HCT116 (cell line): ENCODE measurements at regions not wholly inside any gene's neighbourhood (a gene's known extent, or its start where the extent isn't known, plus 50 kb on each side); places are given as distances from the start of the nearest gene placed in this dataset.

Source experiments
- ATAC-seq: fragments of 200-7000 bp; cut with Tn5 transposase; 2 replicates; pipeline ENCODE4 v1.9.1; 2020; ENCODE audit warnings: mild to moderate bottlenecking, moderate library complexity
- BruUV-seq: library from RNA; stranded (reverse); fragments of 400-500 nt; replicated peaks from 2 replicates; lab custom pipeline; 2021; lab: Mats Ljungman, UMichigan
- CTCF ChIA-PET: fragments of 300-600 bp; sonication (Branson Sonifier 250); formaldehyde crosslinking; loops from one replicate; lab custom pipeline; 2021; ENCODE audit warnings: antibody characterized with exemption; lab: Charles Lee
- POLR2A ChIA-PET: fragments of 300-600, 350-600 bp; sonication (Branson Sonifier 250); formaldehyde crosslinking; loops from one replicate; lab custom pipeline; 2021; ENCODE audit warnings: antibody characterized with exemption; lab: Charles Lee
- RAD21 ChIA-PET, 2 experiments: fragments of 300-600 bp; sonication (Branson Sonifier 250); formaldehyde crosslinking; loops; one replicate each; lab custom pipeline; 2023; ENCODE audit warnings: low total read pairs in 2 of 2; ENCODE audit not compliant: uncharacterized antibody in 2 of 2, unreplicated experiment in 2 of 2, low non-redundant PET in 1 of 2; lab: Charles Lee
- DNase-seq: peaks from one replicate; pipeline ENCODE4 v3.0.0-alpha.2; 2010; ENCODE audit warnings: low read depth, low spot score
- H2AFZ ChIP-seq: fragments of 200-600 bp; shearing (Covaris generic), sonication (generic); 2 replicates; pipeline ENCODE4 v1.6.1; 2017; ENCODE audit warnings: low read depth, mixed run types, mixed read lengths, antibody characterized with exemption, low read length; ENCODE audit not compliant: poor library complexity, severe bottlenecking
- H3K27ac ChIP-seq: 2 replicates; pipeline ENCODE4 v1.5.1; 2012; ENCODE audit warnings: low read depth, low read length
- H3K27me3 ChIP-seq: fragments of 200-600 bp; sonication (generic); 2 replicates; pipeline ENCODE4 v1.6.1; 2016; ENCODE audit warnings: mixed run types, low read length, mixed read lengths; ENCODE audit not compliant: insufficient read depth
- H3K36me3 ChIP-seq, 2 experiments: fragments of 200-500 bp in 1 of 2; fragments of 200-600 bp in 1 of 2; sonication (Bioruptor generic) in 1 of 2; sonication (generic) in 1 of 2; 2 replicates each; pipeline versions ENCODE4 v1.5.1 to v1.6.1; 2014 to 2016; ENCODE audit warnings: low read length in 2 of 2, inconsistent platforms in 1 of 2, mixed read lengths in 1 of 2, mixed run types in 1 of 2; ENCODE audit not compliant: insufficient read depth in 2 of 2, control insufficient read depth in 1 of 2
- H3K4me1 ChIP-seq, 2 experiments: fragments of 200-600 bp in 1 of 2; sonication (generic) in 1 of 2; 2 replicates each; pipeline versions ENCODE4 v1.5.1 to v1.6.1; 2012 to 2017; ENCODE audit warnings: low read length in 2 of 2, inconsistent platforms in 1 of 2, mild to moderate bottlenecking in 1 of 2, mixed read lengths in 1 of 2, mixed run types in 1 of 2, moderate library complexity in 1 of 2; ENCODE audit not compliant: insufficient read depth in 2 of 2, control insufficient read depth in 1 of 2
- H3K4me2 ChIP-seq: fragments of 200-600 bp; sonication (generic); 2 replicates; pipeline ENCODE4 v1.6.1; 2017; ENCODE audit warnings: mixed run types, low read length, mixed read lengths
- H3K4me3 ChIP-seq, 2 experiments: fragments of 200-600 bp in 1 of 2; sonication (generic) in 1 of 2; replicated peaks in 1 of 2; 2 replicates each; pipeline ENCODE4 v1.5.1; 2011 to 2016; ENCODE audit warnings: low read length in 2 of 2, control low read depth in 1 of 2, low read depth in 1 of 2, mild to moderate bottlenecking in 1 of 2, mixed read lengths in 1 of 2, mixed run types in 1 of 2
- H3K79me2 ChIP-seq: fragments of 200-600 bp; sonication (generic); 2 replicates; pipeline ENCODE4 v1.6.1; 2017; ENCODE audit warnings: mild to moderate bottlenecking, mixed run types, low read length, moderate library complexity, mixed read lengths; ENCODE audit not compliant: insufficient read depth
- H3K9ac ChIP-seq: fragments of 200-600 bp; sonication (generic); 2 replicates; pipeline ENCODE4 v1.6.1; 2016; ENCODE audit warnings: low read length, mixed read lengths
- H3K9me2 ChIP-seq: fragments of 200-600 bp; sonication (generic), shearing (Covaris generic); 2 replicates; pipeline ENCODE4 v1.6.1; 2017; ENCODE audit warnings: mixed run types, mild to moderate bottlenecking, moderate library complexity; ENCODE audit not compliant: insufficient read depth
- H3K9me3 ChIP-seq, 2 experiments: fragments of 200-500 bp in 1 of 2; fragments of 200-600 bp in 1 of 2; sonication (Bioruptor generic) in 1 of 2; sonication (generic) in 1 of 2; 2 replicates each; pipeline ENCODE4 v1.6.1; 2014 to 2017; ENCODE audit warnings: low read length in 2 of 2, mixed read lengths in 2 of 2, inconsistent platforms in 1 of 2, low read depth in 1 of 2, mild to moderate bottlenecking in 1 of 2, mixed run types in 1 of 2, moderate library complexity in 1 of 2; ENCODE audit not compliant: control insufficient read depth in 1 of 2, insufficient read depth in 1 of 2
- H4K20me1 ChIP-seq: fragments of 200-600 bp; sonication (generic), shearing (Covaris generic); 2 replicates; pipeline ENCODE4 v1.6.1; 2017; ENCODE audit warnings: mixed run types, mild to moderate bottlenecking, moderate library complexity; ENCODE audit not compliant: insufficient read depth
- CBX3 ChIP-seq: IDR thresholded peaks from 2 replicates; pipeline ENCODE4 v1.6.1; 2012; ENCODE audit warnings: low read depth
- CEBPB ChIP-seq: IDR thresholded peaks from 2 replicates; pipeline ENCODE4 v1.6.1; 2012; ENCODE audit warnings: low read depth
- ELF1 ChIP-seq: IDR thresholded peaks from 2 replicates; pipeline ENCODE4 v1.6.1; 2012; ENCODE audit warnings: low read depth, borderline replicate concordance
- EZH2phosphoT487 ChIP-seq: fragments of 200-600 bp; IDR thresholded peaks from 2 replicates; pipeline ENCODE4 v1.6.1; 2018; ENCODE audit warnings: antibody characterized with exemption, borderline replicate concordance
- FOSL1 ChIP-seq: IDR thresholded peaks from 2 replicates; pipeline ENCODE4 v1.6.1; 2012; ENCODE audit warnings: low read depth
- JUND ChIP-seq: IDR thresholded peaks from 2 replicates; pipeline ENCODE4 v1.6.1; 2012
- POLR2A ChIP-seq: IDR thresholded peaks from 2 replicates; pipeline ENCODE4 v1.7.0; 2011; ENCODE audit warnings: borderline replicate concordance; ENCODE audit not compliant: insufficient read depth, insufficient read length; ENCODE audit errors: extremely low read depth
- RAD21 ChIP-seq: IDR thresholded peaks from 2 replicates; pipeline ENCODE4 v1.6.1; 2012; ENCODE audit warnings: low read depth, mild to moderate bottlenecking
- SP1 ChIP-seq: IDR thresholded peaks from 2 replicates; pipeline ENCODE4 v1.6.1; 2012; ENCODE audit warnings: low read depth
- SRF ChIP-seq: IDR thresholded peaks from 2 replicates; pipeline ENCODE4 v1.6.1; 2012; ENCODE audit warnings: low read depth
- TCF7L2 ChIP-seq: IDR thresholded peaks from 2 replicates; pipeline ENCODE4 v1.7.0; 2011; ENCODE audit warnings: borderline replicate concordance, inconsistent platforms; ENCODE audit not compliant: insufficient read depth, insufficient read length; ENCODE audit errors: extremely low read depth
- ZFX ChIP-seq: fragments of 450-650 bp; IDR thresholded peaks from 2 replicates; pipeline ENCODE4 v1.6.1; 2017
- intact Hi-C: fragments of 100-400 bp; cut with micrococcal nuclease; formaldehyde crosslinking; loops from 2 replicates; pipeline ENCODE4 v1.10.0; 2022
- TF ChIP-seq, protein P1 (sequence below): IDR thresholded peaks from 2 replicates; pipeline ENCODE4 v1.6.1; 2012
- TF ChIP-seq, protein P2 (sequence below): IDR thresholded peaks from 2 replicates; pipeline ENCODE4 v1.6.1; 2011; ENCODE audit warnings: mild to moderate bottlenecking, low read length, moderate library complexity; ENCODE audit not compliant: insufficient replicate concordance; ENCODE audit errors: extremely low read depth
- TF ChIP-seq, protein P3 (sequence below): IDR thresholded peaks from 2 replicates; pipeline ENCODE4 v1.6.1; 2012

DNA sequence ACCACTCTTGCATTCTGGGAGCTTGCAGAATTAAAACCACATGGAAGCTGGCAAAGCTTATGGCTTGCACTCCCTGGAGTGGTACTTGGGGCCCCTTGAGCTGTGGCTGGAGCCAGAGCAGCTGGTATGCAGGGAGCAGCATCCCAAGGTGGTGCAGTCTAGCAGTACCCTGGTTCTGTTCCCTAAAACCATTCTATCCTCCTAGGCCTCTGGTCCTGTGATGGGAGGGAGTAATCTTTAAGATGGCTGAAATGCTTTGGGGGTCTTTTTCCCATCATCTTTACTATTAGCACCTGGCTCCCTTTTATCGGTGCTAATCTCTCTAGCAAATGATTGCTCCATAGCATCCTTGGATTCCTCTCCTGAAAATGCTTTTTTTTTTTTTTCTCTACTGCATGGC is 56.1 kb downstream of the MAGEB17 start:
- H2AFZ ChIP-seq, result no peak overlapping the region
- TF ChIP-seq, protein P1, sequence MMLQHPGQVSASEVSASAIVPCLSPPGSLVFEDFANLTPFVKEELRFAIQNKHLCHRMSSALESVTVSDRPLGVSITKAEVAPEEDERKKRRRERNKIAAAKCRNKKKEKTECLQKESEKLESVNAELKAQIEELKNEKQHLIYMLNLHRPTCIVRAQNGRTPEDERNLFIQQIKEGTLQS, result no peak
- TF ChIP-seq ELF1 (no peak), RAD21 (no peak), CBX3 (no peak), EZH2phosphoT487 (no peak), SP1 (no peak), TCF7L2 (no peak), POLR2A (no peak), JUND (no peak), FOSL1 (no peak), SRF (no peak), ZFX (no peak), CEBPB (no peak)
- TF ChIP-seq, protein P2, sequence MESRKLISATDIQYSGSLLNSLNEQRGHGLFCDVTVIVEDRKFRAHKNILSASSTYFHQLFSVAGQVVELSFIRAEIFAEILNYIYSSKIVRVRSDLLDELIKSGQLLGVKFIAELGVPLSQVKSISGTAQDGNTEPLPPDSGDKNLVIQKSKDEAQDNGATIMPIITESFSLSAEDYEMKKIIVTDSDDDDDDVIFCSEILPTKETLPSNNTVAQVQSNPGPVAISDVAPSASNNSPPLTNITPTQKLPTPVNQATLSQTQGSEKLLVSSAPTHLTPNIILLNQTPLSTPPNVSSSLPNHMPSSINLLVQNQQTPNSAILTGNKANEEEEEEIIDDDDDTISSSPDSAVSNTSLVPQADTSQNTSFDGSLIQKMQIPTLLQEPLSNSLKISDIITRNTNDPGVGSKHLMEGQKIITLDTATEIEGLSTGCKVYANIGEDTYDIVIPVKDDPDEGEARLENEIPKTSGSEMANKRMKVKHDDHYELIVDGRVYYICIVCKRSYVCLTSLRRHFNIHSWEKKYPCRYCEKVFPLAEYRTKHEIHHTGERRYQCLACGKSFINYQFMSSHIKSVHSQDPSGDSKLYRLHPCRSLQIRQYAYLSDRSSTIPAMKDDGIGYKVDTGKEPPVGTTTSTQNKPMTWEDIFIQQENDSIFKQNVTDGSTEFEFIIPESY, result no peak
- TF ChIP-seq, protein P3, sequence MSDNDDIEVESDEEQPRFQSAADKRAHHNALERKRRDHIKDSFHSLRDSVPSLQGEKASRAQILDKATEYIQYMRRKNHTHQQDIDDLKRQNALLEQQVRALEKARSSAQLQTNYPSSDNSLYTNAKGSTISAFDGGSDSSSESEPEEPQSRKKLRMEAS, result no peak
- TF ChIP-seq, all 23 proteins: peak for 0
- no peak overlapping the region for H3K27ac ChIP-seq
- no peaks in the 10 kb centered on the region for H4K20me1 ChIP-seq
- H3K9me2 ChIP-seq, result no peaks in the 10 kb centered on the region
- no peak overlapping the region for H3K9ac ChIP-seq
- H3K36me3 ChIP-seq, result no peaks in the 10 kb centered on the region
- ChIA-PET RAD21 (no interaction called here), POLR2A (no interaction called here), CTCF (no interaction called here)
- ATAC-seq (no peak), DNase-seq (no peak)
- no peak overlapping the region for H3K4me2 ChIP-seq
- H3K27me3 ChIP-seq, result no peaks in the 10 kb centered on the region
- H3K4me3 ChIP-seq, result no peak overlapping the region
- H3K79me2 ChIP-seq, result no peaks in the 10 kb centered on the region
- intact Hi-C loops, result no loop called here
- no peaks in the 10 kb centered on the region for H3K9me3 ChIP-seq
- no peaks in the 10 kb centered on the region for H3K4me1 ChIP-seq
- BruUV-seq, result no TSS peak
